NCI-H774 (cell line): ENCODE measurements at regions not wholly inside any gene's neighbourhood (a gene's known extent, or its start where the extent isn't known, plus 50 kb on each side); places are given as distances from the start of the nearest gene placed in this dataset.

Experiments used
- DNase-seq: peaks from one replicate; lab custom pipeline; 2025; lab: John Stamatoyannopoulos, UW

DNA sequence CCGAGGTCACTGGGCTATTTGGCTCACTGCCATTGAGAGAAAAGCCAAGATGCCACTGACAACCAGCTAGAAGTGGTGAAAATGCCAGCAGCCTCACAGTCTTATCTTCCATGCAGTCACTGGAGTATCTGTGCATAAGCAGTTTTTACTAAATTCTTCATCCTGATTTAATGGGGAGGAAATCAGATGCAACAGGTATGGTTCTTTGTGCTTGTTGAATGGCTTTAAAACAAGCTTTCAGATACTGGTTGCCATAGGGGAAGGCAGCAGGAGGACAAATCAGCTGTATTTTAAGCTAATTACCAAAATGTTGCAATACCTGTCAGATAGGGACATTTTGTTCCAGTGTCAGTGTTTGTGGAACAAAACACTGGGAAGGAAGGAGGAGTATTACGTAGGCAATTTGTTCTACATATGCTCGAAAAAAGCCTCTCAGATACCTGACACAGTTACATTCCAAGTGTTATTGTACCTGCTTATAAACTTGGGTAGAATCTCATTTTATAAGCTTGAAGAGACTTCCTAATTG lies 54.1 kb upstream of the ARHGAP5 start:
- DNase-seq: no peak

DNA sequence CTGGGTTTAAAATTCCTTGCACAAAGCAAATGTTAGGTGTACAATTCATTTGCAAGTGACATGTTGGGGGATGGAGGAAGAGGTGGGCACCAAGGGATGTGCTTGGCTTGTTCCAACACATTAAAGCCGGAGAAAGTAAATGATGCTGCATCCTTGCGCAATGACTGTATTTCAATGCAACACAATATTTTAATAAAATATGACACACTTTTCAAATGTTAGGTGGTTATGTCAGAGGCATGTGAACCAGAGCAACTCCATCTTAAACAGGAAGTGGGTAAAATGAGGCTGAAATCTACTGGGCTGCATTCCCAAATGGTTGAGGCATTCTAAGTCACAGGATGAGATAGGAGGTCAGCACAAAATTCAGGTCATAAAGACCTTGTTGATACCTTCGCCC lies 53.6 kb upstream of the ARHGAP5 start:
- DNase-seq: no peak

DNA sequence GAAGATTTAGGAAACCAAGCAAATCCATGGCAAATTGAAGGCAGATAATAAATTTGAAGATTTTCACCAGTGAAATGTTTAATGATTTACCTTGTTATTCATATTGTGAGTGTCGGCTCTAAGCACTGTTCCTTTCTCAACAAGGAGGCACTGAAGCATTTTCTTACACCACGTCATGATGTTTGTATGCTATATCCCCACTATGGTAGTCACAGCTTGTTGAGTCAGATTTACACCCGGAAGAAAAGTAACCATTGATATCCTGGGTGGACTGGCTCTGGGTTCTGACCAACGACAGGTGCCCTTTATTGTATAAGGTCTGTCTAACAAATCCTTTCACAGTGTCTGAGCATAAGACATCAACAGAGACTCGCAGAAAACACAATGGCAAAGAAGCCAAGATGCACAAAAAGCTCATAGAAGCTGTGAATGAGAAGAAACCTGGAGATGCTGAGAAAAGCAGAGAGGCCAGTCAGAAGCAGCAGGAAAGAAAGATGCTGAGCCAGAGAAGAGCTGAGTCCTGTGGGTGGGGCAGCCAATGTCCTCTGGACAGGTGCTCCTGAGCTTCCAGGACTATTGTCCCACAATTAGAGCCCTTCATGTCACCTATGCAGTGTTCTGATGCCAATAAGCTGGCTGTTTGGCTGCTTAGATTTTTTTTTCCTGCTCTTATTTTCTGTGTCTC lies 49.7 kb upstream of the ARHGAP5 start:
- no peak for DNase-seq
